Mucosa of descending colon (tissue), 3 donors: ENCODE measurements at regions not wholly inside any gene's neighbourhood (a gene's known extent, or its start where the extent isn't known, plus 50 kb on each side); places are given as distances from the start of the nearest gene placed in this dataset.

Source experiments
- ATAC-seq: fragments of 200-7000 bp; cut with Tn5 transposase; one replicate; pipeline ENCODE4 v1.9.1; 2020; ENCODE audit warnings: mild to moderate bottlenecking, moderate library complexity
- DNase-seq, 3 donors: peaks; one replicate each; pipeline ENCODE4 v3.0.0-alpha.2; 2020
- H3K36me3 ChIP-seq: fragments of 200-600 bp; one replicate; pipeline ENCODE4 v1.8.0; 2021; ENCODE audit warnings: low read depth, mild to moderate bottlenecking
- H3K4me1 ChIP-seq: fragments of 200-600 bp; one replicate; pipeline ENCODE4 v1.8.0; 2021; ENCODE audit warnings: low read depth, mild to moderate bottlenecking
- H3K4me3 ChIP-seq: fragments of 200-600 bp; one replicate; pipeline ENCODE4 v1.8.0; 2021; ENCODE audit warnings: mild to moderate bottlenecking
- H3K9me3 ChIP-seq: fragments of 200-600 bp; one replicate; pipeline ENCODE4 v1.8.0; 2021; ENCODE audit warnings: mild to moderate bottlenecking
- intact Hi-C, 2 donors: fragments of 100-400 bp; cut with DNase I in 1 of 2; cut with micrococcal nuclease in 1 of 2; formaldehyde crosslinking; loops; one replicate each; pipeline versions ENCODE4 v1.11.0 to v1.11.1; 2022; cut with DNase I, micrococcal nuclease
- TF ChIP-seq, protein P1 (sequence below): fragments of 200-600 bp; IDR thresholded peaks from one replicate; pipeline ENCODE4 v1.8.0; 2022; ENCODE audit warnings: antibody characterized with exemption, mild to moderate bottlenecking
- donor health status: DM: no; HTN: no; CAD: no; lungs with moderate emphysema.
- donor health status: DM: no; HTN: no; CAD: no.
- donor health status: DM: no; HTN: yes; CAD: no.

DNA sequence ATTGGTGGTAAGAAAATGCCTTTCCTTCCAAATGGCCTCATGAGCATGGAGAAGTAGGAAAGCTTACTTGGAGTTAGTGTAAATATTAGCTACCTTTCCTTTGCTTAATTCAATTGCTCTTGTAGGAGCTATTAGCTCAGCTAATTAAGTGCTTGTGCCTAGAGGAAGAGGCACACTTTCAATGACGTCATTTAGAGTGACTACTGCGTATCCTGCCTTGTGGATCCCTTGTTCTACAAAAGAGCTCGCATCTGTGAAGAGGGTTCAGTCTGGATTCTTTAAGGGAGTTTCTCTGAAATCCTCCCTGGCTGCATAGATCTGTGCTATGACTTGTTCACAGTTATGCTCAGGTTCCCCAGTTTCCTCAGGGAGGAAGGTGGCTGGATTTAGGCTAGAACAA, 122.5 kb upstream of the SPHKAP start:
- no peak for DNase-seq

DNA sequence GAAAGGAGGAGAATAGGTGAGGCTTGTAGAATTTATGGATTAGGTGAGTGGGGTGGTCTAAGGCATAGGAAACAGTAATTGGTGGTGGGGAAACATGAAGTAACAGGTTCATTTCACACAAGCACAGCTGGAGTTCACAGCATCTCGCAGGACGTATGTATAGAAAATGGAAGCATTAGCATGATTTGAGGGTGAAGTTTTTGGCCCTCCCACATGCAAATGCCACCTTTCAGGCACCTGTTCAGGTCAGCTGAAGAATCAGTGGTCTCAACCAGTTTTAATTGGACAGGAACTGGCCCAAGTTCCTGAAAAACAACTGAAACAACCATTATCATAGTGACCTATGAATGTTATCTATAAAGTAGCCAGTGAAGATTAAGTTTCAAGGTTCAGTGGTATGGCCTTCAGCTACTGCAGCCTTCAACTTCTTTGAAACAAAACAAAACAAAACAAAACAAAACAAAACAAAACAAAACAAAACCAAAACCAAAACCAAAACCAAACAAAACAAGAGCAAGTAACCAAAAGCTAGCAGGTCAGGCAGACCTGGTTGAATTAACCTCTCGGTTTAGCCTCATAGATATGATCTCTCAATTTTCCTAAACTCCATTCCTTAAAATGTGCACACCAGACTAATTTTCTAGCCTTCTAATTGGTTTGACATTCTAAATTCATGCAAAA, 102.1 kb upstream of the SPHKAP start:
- ATAC-seq (no peak), DNase-seq (no peak)
- Histone ChIP-seq H3K4me3 (no peak overlapping the region), H3K4me1 (no peaks in the 10 kb centered on the region), H3K36me3 (no peaks in the 10 kb centered on the region), H3K9me3 (no peaks in the 10 kb centered on the region)
- intact Hi-C loops, result no loop called here
- TF ChIP-seq, protein P1, sequence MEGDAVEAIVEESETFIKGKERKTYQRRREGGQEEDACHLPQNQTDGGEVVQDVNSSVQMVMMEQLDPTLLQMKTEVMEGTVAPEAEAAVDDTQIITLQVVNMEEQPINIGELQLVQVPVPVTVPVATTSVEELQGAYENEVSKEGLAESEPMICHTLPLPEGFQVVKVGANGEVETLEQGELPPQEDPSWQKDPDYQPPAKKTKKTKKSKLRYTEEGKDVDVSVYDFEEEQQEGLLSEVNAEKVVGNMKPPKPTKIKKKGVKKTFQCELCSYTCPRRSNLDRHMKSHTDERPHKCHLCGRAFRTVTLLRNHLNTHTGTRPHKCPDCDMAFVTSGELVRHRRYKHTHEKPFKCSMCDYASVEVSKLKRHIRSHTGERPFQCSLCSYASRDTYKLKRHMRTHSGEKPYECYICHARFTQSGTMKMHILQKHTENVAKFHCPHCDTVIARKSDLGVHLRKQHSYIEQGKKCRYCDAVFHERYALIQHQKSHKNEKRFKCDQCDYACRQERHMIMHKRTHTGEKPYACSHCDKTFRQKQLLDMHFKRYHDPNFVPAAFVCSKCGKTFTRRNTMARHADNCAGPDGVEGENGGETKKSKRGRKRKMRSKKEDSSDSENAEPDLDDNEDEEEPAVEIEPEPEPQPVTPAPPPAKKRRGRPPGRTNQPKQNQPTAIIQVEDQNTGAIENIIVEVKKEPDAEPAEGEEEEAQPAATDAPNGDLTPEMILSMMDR, result no peak

More for the DNA sequence above, 122.5 kb upstream of the SPHKAP start:
- Histone ChIP-seq H3K9me3 (no peaks in the 10 kb centered on the region), H3K36me3 (no peaks in the 10 kb centered on the region), H3K4me1 (no peaks in the 10 kb centered on the region), H3K4me3 (no peak overlapping the region)
- ATAC-seq, result no peak
- TF ChIP-seq, protein P1, result no peak
- intact Hi-C loops, result no loop called here

DNA sequence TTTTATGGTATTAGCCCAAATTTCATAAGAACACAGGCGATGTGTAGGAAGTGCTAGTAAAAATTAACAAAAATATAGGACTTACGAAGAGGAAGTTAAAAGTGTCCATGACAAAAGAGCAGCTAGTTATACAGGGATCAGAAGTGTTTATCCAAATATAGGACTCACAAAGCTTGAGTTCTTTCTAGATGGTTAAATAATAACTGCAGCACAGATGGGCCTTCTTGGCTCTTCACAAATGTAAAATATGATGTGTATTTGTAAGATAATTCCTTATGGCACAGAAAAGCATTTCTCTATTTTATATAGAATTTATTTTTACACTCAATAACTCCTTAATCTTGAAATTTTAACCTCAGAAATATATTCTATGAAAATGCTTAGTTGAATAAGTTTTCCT, 100.9 kb upstream of the SPHKAP start:
- Histone ChIP-seq H3K4me3 (no peak overlapping the region), H3K4me1 (no peaks in the 10 kb centered on the region), H3K9me3 (no peaks in the 10 kb centered on the region), H3K36me3 (no peaks in the 10 kb centered on the region)
- no peak for DNase-seq
- TF ChIP-seq, protein P1, result no peak
- no peak for ATAC-seq
- intact Hi-C loops, result no loop called here

DNA sequence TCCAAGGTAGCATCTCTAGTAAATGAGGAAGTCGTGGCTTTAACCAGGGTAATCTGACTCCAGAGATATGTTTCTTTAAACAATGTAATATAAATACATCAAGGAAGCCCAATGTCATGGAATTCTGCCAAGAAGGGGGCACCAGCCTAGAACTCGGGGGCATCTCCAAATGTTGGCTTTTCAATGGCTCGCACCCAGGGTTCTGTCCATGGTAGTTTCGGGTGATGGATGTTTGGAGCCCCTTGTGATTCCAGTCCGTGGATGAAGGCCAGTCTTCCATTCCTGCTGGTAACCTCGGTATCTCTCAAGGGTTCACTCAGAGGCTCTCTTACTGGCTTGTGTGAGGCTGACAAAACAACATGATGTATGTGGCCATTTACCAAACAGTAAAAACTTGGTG, 91.7 kb upstream of the SPHKAP start:
- no peak for DNase-seq
- Histone ChIP-seq H3K4me3 (no peak overlapping the region), H3K9me3 (no peaks in the 10 kb centered on the region), H3K4me1 (no peaks in the 10 kb centered on the region), H3K36me3 (no peaks in the 10 kb centered on the region)
- TF ChIP-seq, protein P1, result no peak
- no peak for ATAC-seq
- intact Hi-C loops, result no loop called here

DNA sequence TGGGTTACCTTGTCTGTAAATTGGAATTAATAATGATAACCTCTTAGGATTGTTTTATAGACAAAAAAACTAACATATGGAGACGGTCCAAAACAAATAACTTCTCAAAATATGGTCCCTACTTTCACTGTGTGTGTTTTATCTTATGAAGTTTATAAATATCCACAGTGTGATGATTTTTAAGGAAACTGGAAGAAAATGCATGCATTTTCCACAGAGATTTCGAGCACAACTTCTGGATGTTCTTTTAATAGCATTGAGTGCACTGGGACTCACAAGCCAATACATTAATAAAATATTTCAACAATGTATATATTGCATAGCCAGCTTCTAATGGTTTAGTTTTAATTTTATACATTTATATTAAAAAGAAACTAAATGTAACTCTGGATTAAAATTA, 87.9 kb upstream of the SPHKAP start:
- no peaks in the 10 kb centered on the region for H3K4me1 ChIP-seq
- no peaks in the 10 kb centered on the region for H3K36me3 ChIP-seq
- H3K9me3 ChIP-seq, result no peaks in the 10 kb centered on the region
- no peak overlapping the region for H3K4me3 ChIP-seq
- ATAC-seq, result no peak
- TF ChIP-seq, protein P1, result no peak
- intact Hi-C loops, result no loop called here
- DNase-seq, result no peak

DNA sequence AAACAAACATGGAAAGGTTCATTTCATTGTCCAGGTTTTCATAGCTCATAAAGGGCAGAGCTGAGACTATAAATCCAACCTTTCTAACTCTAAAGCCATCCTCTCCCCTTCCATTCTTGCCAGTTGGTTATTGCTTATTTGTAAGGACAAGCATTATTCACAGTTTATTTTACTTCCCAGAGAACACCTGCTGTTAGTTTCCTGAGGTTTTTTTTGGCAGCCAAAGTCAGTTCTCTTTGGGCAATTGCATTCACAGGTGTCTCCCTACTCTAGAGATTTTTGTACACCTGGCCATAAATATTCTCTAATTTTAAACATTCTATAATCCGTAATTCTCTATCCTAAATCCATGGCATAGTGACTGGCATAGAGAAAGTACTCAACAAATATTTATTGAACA, 87.3 kb upstream of the SPHKAP start:
- Histone ChIP-seq H3K4me1 (no peaks in the 10 kb centered on the region), H3K4me3 (no peak overlapping the region), H3K36me3 (no peaks in the 10 kb centered on the region), H3K9me3 (no peaks in the 10 kb centered on the region)
- no peak for DNase-seq
- intact Hi-C loops, result no loop called here
- TF ChIP-seq, protein P1, result no peak
- ATAC-seq, result no peak
